DMS114 treated with DMSO at 0.1 percent for 48 hours (cell line): ENCODE measurements at regions not wholly inside any gene's neighbourhood (a gene's known extent, or its start where the extent isn't known, plus 50 kb on each side); places are given as distances from the start of the nearest gene placed in this dataset.
"Not testable (repeated sequence)": the region's sequence is repeated elsewhere in the genome, so short reads cannot be mapped to it uniquely, and the experiment has no call there.

Experiments used
- DNase-seq: peaks from one replicate; lab custom pipeline; 2025; ENCODE audit not compliant: unreplicated experiment; lab: John Stamatoyannopoulos, UW

GRCh38 chr11:92465410-92465809 is 240.8 kb downstream of the FAT3 start:
- not testable (repeated sequence) for DNase-seq

- no peak for DNase-seq
Observed at GRCh38 chr11:92473736-92474135, 249.1 kb downstream of the FAT3 start.

- DNase-seq: no peak
Observed at GRCh38 chr11:92475316-92475715, 250.7 kb downstream of the FAT3 start.

GRCh38 chr11:92475819-92476218 is 251.2 kb downstream of the FAT3 start:
- no peak for DNase-seq

- no peak for DNase-seq
Observed at GRCh38 chr11:92477686-92478085, 253.1 kb downstream of the FAT3 start.

GRCh38 chr11:92480499-92480898 is 255.9 kb downstream of the FAT3 start:
- no peak for DNase-seq

GRCh38 chr11:92482492-92483060 is 258.0 kb downstream of the FAT3 start:
- no peak for DNase-seq

GRCh38 chr11:92484570-92484969 is 260.0 kb downstream of the FAT3 start:
- DNase-seq: no peak

- no peak for DNase-seq
Observed at GRCh38 chr11:92489826-92490399, 265.3 kb downstream of the FAT3 start.

GRCh38 chr11:92492372-92492771 is 267.8 kb downstream of the FAT3 start:
- no peak for DNase-seq

- no peak for DNase-seq
Observed at GRCh38 chr11:92495107-92495793, 270.6 kb downstream of the FAT3 start.

GRCh38 chr11:92500453-92500852 is 275.8 kb downstream of the FAT3 start:
- DNase-seq: no peak

GRCh38 chr11:92501066-92501739 is 276.6 kb downstream of the FAT3 start:
- no peak for DNase-seq

GRCh38 chr11:92504004-92504403 is 279.4 kb downstream of the FAT3 start:
- DNase-seq: no peak

GRCh38 chr11:92504534-92504933 is 279.9 kb downstream of the FAT3 start:
- DNase-seq: no peak

GRCh38 chr11:92505689-92506088 is 281.1 kb downstream of the FAT3 start:
- no peak for DNase-seq

- DNase-seq: no peak
Observed at GRCh38 chr11:92506809-92507336, 282.3 kb downstream of the FAT3 start.

- no peak for DNase-seq
Observed at GRCh38 chr11:92510591-92510990, 286.0 kb downstream of the FAT3 start.

GRCh38 chr11:92511522-92512203 is 287.0 kb downstream of the FAT3 start:
- no peak for DNase-seq

- no peak for DNase-seq
Observed at GRCh38 chr11:92512204-92512569, 287.6 kb downstream of the FAT3 start.

- no peak for DNase-seq
Observed at GRCh38 chr11:92523611-92524010, 299.0 kb downstream of the FAT3 start.
